ENCODE measurements at regions not wholly inside any gene's neighbourhood (a gene's known extent, or its start where the extent isn't known, plus 50 kb on each side); places are given as distances from the start of the nearest gene placed in this dataset.

DNA sequence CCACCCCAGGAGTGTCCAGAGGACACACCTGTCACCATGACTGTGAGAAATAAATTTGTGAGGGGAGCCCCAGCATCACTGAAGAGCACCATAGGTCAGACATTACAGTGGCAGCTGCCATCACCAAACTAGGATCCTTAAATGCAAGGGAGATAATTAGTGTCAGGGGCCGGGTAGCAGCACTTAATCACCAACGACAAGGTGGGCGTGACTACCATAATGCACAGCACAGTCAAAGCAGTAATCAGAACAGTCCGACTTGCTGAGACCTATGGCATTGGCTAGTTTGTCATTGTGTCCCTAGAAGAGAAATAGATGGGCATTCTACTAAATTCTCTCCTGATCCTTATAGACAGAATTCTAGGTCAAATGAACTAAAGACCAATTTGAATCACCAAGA is 856.7 kb upstream of the GOT2 start:
- no peaks in the 10 kb centered on the region for H3K9me3 ChIP-seq
- no peaks in the 10 kb centered on the region for H3K4me1 ChIP-seq
- no peaks in the 10 kb centered on the region for H3K36me3 ChIP-seq
- DNase-seq, result no peak
- TF ChIP-seq POLR2A (IDR thresholded peaks at IDR 0.05), result no peak
- TF ChIP-seq, protein P1, sequence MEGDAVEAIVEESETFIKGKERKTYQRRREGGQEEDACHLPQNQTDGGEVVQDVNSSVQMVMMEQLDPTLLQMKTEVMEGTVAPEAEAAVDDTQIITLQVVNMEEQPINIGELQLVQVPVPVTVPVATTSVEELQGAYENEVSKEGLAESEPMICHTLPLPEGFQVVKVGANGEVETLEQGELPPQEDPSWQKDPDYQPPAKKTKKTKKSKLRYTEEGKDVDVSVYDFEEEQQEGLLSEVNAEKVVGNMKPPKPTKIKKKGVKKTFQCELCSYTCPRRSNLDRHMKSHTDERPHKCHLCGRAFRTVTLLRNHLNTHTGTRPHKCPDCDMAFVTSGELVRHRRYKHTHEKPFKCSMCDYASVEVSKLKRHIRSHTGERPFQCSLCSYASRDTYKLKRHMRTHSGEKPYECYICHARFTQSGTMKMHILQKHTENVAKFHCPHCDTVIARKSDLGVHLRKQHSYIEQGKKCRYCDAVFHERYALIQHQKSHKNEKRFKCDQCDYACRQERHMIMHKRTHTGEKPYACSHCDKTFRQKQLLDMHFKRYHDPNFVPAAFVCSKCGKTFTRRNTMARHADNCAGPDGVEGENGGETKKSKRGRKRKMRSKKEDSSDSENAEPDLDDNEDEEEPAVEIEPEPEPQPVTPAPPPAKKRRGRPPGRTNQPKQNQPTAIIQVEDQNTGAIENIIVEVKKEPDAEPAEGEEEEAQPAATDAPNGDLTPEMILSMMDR (IDR thresholded peaks at IDR 0.05), result no peak
- intact Hi-C loops (cut with DNase I; ENCODE audit: low total_unique reads), result no loop called here
- H3K27me3 ChIP-seq, result no peaks in the 10 kb centered on the region
- no peak overlapping the region for H3K4me3 ChIP-seq
- no peak overlapping the region for H3K27ac ChIP-seq

DNA sequence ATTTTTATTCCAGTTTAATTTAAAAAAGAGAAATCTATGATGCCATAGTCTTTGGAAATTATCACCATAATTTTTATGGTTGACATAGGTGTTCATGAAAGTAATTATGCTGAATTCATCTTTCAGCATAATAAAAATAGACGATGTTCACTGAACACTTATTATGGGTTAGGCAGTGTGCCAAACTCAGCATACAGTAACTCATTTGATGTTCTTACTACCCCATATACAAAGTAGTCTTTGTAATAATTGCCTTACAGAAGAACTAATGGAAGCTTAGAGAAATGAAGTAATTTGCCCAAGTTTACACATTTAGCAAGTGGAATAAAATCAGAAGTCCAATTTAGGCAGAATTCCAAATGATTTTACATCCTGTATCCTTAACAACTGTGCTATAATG is 852.2 kb upstream of the GOT2 start:
- DNase-seq, result no peak
- intact Hi-C loops (cut with DNase I; ENCODE audit: low total_unique reads), result no loop called here
- no peaks in the 10 kb centered on the region for H3K27me3 ChIP-seq
- TF ChIP-seq POLR2A (IDR thresholded peaks at IDR 0.05), result no peak
- TF ChIP-seq, protein P1 (IDR thresholded peaks at IDR 0.05), result no peak
- no peaks in the 10 kb centered on the region for H3K9me3 ChIP-seq
- no peaks in the 10 kb centered on the region for H3K4me1 ChIP-seq
- no peak overlapping the region for H3K4me3 ChIP-seq
- no peak overlapping the region for H3K27ac ChIP-seq
- no peaks in the 10 kb centered on the region for H3K36me3 ChIP-seq

DNA sequence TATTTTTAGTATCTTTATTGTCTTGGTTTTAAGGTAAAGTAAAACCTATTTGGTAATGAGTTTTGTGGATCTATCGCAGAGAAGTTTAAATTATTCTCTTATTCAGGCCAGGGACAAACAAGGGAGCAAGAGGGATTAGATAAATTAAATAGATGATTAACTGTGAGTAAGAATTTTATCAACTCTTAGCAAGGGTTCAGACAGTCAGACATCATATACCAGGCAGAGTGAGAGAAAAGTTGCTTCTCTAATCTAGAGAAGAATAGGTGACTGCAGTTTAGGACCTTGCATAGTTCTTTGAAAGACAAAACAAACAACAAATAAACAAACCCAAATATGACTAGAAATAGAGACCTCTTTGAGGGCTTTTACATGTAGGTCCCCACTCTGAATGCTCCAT is 840.2 kb upstream of the GOT2 start:
- Histone ChIP-seq H3K9me3 (no peaks in the 10 kb centered on the region), H3K4me3 (no peak overlapping the region), H3K36me3 (no peaks in the 10 kb centered on the region), H3K4me1 (no peaks in the 10 kb centered on the region), H3K27ac (no peak overlapping the region), H3K27me3 (no peaks in the 10 kb centered on the region)
- TF ChIP-seq, protein P1 (IDR thresholded peaks at IDR 0.05), result no peak
- TF ChIP-seq POLR2A (IDR thresholded peaks at IDR 0.05), result no peak
- no peak for DNase-seq
- intact Hi-C loops (cut with DNase I; ENCODE audit: low total_unique reads), result no loop called here

DNA sequence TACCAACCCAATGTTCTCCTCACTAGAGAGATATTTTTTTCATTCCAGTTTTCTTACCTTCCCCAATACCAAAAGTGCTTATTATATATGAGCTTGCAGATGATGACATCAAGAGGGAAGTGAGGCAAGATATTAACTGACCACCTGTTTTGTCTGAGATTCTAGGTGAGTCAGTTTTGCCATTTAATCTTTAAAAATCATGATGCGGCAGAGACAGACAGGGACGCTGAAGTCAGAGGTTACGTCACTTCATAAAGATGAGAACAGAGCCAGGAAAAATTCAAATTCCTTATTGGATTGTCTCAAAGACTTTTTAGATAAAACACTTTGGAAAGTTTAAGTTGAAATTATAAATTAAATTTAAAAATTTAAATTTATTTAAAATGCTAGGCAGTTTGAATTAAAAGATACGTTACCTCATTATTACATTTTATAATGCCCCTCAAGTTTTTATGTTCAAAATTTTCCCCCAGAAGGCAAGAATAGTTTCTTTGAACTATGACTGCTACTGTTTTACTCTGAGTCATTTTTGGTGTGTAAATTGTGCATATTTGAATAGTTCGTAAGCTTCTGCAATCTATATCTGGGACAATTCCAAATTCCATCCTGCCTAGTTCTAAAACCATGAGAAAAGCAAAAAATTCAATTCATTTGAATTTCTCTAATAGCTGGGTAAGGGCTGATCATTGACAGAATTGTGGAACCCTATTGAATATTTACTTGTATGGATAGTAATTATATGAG is 839.6 kb upstream of the GOT2 start:
- no peaks in the 10 kb centered on the region for H3K9me3 ChIP-seq
- no peak overlapping the region for H3K4me3 ChIP-seq
- intact Hi-C loops (cut with DNase I; ENCODE audit: low total_unique reads), result no loop called here
- no peaks in the 10 kb centered on the region for H3K27me3 ChIP-seq
- no peak for TF ChIP-seq POLR2A (IDR thresholded peaks at IDR 0.05)
- TF ChIP-seq, protein P1 (IDR thresholded peaks at IDR 0.05), result no peak
- no peaks in the 10 kb centered on the region for H3K4me1 ChIP-seq
- DNase-seq, result no peak
- no peak overlapping the region for H3K27ac ChIP-seq
- H3K36me3 ChIP-seq, result no peaks in the 10 kb centered on the region

DNA sequence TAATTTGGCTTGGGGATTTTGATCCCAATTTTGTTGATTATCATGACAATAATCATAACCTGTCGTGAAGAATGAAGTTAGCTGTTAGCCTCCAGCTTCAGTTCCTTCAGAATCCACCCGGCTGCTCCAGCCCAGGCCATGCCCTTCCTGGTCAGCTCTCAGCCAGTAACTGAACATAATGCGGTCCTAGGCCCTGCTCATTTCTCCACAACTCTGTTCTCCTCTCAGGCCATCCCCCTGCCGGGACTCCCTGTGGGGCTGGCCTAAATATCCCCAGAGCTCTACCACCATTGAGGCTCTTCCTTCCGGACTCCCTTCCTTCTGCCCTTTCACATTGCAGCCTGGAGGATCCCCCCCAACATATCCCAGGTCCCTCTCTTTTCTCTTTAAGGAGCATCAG is 833.4 kb upstream of the GOT2 start:
- Histone ChIP-seq H3K4me3 (no peak overlapping the region), H3K9me3 (no peaks in the 10 kb centered on the region), H3K27ac (no peak overlapping the region), H3K36me3 (no peaks in the 10 kb centered on the region), H3K27me3 (no peaks in the 10 kb centered on the region), H3K4me1 (no peaks in the 10 kb centered on the region)
- DNase-seq, result no peak
- TF ChIP-seq, protein P1 (IDR thresholded peaks at IDR 0.05), result no peak
- no peak for TF ChIP-seq POLR2A (IDR thresholded peaks at IDR 0.05)
- intact Hi-C loops (cut with DNase I; ENCODE audit: low total_unique reads), result no loop called here

Measured in uterus (tissue), 3 donors.